Activated CD4-positive, alpha-beta memory T cell treated with anti-CD3 and anti-CD28 coated beads, Interleukin-2, amount 10 ng/mL, durations not matched to agents 7 days and 5 days (primary cell): ENCODE measurements at regions not wholly inside any gene's neighbourhood (a gene's known extent, or its start where the extent isn't known, plus 50 kb on each side); places are given as distances from the start of the nearest gene placed in this dataset.
"Not testable (repeated sequence)": the region's sequence is repeated elsewhere in the genome, so short reads cannot be mapped to it uniquely, and the experiment has no call there.

ENCODE experiments used
- CTCF ChIA-PET: fragments of 350-600 bp; sonication (Branson Sonifier 250); formaldehyde crosslinking; loops from one replicate; lab custom pipeline; 2021; ENCODE audit warnings: antibody characterized with exemption, inconsistent platforms; lab: Charles Lee
- POLR2A ChIA-PET: fragments of 350-600 bp; sonication (Branson Sonifier 250); formaldehyde crosslinking; loops from one replicate; lab custom pipeline; 2021; ENCODE audit warnings: antibody characterized with exemption; lab: Charles Lee
- DNase-seq: peaks from one replicate; pipeline ENCODE4 v3.0.0-alpha.2; 2020
- H3K27ac Mint-ChIP-seq: one replicate; pipeline ENCODE4 v1.8.0; 2021; ENCODE audit warnings: mild to moderate bottlenecking, mixed read lengths
- H3K27me3 Mint-ChIP-seq: one replicate; pipeline ENCODE4 v1.8.0; 2021; ENCODE audit warnings: mixed read lengths
- H3K36me3 Mint-ChIP-seq: one replicate; pipeline ENCODE4 v1.8.0; 2021; ENCODE audit warnings: low read depth, mixed read lengths
- H3K4me1 Mint-ChIP-seq: one replicate; pipeline ENCODE4 v1.8.0; 2021; ENCODE audit warnings: mixed read lengths
- H3K4me3 Mint-ChIP-seq: one replicate; pipeline ENCODE4 v1.8.0; 2021; ENCODE audit warnings: mild to moderate bottlenecking, mixed read lengths
- H3K9me3 Mint-ChIP-seq: one replicate; pipeline ENCODE4 v1.8.0; 2021; ENCODE audit warnings: mixed read lengths

DNA sequence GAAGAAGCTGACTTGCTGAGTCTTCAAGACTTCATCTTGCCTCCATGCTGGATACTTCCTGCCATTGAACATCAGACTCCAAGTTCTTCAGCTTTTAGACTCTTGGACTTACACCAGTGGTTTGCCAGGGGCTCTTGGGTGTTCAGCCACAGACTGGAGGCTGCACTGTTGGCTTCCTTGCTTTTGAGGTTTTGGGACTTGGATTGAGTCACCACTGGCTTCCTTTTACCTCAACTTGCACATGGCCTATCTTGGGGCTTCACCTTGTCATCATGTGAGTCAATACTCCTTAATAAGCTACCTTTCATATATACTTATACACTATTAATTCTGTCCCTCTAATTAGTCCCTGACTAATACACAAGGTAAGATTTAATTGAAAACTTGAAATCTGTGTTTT, 361.7 kb upstream of the SEMA3C start:
- CTCF ChIA-PET: no interaction called here
- Mint-ChIP-seq H3K36me3 (no peaks in the 10 kb centered on the region), H3K27me3 (no peaks in the 10 kb centered on the region), H3K4me3 (no peak overlapping the region), H3K4me1 (no peaks in the 10 kb centered on the region), H3K27ac (no peak overlapping the region), H3K9me3 (peaks cover 12% of the 10 kb centered on the region)
- no peak for DNase-seq
- POLR2A ChIA-PET: no interaction called here

DNA sequence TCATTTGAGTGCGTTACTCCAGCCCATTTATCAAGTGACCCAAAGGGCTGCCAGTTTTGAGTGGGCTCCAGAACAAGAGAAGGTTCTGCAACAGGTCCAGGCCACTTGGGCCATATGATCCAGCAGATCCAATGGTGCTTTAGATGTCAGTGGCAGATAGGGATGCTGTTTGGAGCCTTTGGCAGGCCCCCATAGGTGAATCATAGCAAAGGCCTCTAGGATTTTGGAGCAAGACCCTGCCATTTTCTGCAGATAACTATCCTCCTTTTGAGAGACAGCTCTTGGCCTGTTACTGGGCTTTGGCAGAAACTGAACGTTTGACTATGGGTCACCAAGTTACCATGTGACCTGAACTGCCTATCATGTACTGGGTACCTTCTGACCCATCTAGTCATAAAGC, 358.8 kb upstream of the SEMA3C start:
- POLR2A ChIA-PET: no interaction called here
- Mint-ChIP-seq H3K4me1 (no peaks in the 10 kb centered on the region), H3K4me3 (no peak overlapping the region), H3K27me3 (no peaks in the 10 kb centered on the region), H3K9me3 (peaks cover 15% of the 10 kb centered on the region), H3K36me3 (no peaks in the 10 kb centered on the region), H3K27ac (no peak overlapping the region)
- no peak for DNase-seq
- CTCF ChIA-PET: no interaction called here

DNA sequence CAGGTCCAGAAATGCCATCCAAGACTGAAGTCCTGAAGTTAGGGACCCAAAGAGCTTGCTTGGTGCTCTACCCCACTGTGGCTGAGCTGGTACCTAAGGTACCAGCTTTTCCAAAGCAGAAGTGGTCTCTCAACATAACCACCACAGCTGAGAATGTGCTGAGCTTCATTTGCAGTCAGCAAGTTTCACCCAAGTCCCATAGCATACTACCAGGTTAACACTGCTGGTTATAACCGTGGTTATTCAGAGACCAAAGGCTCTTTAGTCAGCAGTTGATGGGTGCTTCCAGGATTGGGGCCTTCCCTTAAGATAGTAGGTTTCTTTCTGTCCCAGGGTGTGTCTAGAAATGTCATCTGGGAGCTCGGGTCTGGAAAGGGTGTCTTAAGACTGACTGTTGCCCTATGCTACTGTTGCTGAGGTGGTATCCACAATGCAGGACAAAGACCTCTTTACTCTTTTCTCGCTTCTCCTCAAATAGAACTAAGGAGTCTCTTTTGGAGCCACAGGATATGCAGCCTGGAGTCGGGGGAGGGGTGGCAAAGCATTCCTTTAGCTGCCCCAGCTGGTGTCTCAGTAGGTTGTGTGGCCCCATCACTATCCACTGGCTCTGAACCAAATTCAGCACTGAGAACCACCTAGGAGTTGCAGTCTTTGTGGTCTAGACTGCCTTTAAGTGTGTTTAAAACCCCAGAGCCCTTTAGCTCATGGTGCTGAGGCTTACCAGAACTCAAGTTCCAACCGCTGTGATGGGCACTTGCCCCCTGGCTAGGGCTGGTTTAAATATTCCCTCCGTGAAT, 354.9 kb upstream of the SEMA3C start:
- Mint-ChIP-seq H3K9me3 (peaks cover 12% of the 10 kb centered on the region), H3K4me3 (no peak overlapping the region), H3K27me3 (no peaks in the 10 kb centered on the region), H3K36me3 (no peaks in the 10 kb centered on the region), H3K4me1 (no peaks in the 10 kb centered on the region), H3K27ac (no peak overlapping the region)
- no peak for DNase-seq
- ChIA-PET POLR2A (no interaction called here), CTCF (no interaction called here)

GRCh38 chr7:81272176-81272575, 353.3 kb upstream of the SEMA3C start:
- H3K27me3 Mint-ChIP-seq: no peaks in the 10 kb centered on the region
- no peaks in the 10 kb centered on the region for H3K36me3 Mint-ChIP-seq
- H3K9me3 Mint-ChIP-seq: peaks cover 11% of the 10 kb centered on the region
- CTCF ChIA-PET: no interaction called here
- DNase-seq: no peak
- POLR2A ChIA-PET: no interaction called here
- no peak overlapping the region for H3K4me3 Mint-ChIP-seq
- H3K27ac Mint-ChIP-seq: no peak overlapping the region
- no peaks in the 10 kb centered on the region for H3K4me1 Mint-ChIP-seq

DNA sequence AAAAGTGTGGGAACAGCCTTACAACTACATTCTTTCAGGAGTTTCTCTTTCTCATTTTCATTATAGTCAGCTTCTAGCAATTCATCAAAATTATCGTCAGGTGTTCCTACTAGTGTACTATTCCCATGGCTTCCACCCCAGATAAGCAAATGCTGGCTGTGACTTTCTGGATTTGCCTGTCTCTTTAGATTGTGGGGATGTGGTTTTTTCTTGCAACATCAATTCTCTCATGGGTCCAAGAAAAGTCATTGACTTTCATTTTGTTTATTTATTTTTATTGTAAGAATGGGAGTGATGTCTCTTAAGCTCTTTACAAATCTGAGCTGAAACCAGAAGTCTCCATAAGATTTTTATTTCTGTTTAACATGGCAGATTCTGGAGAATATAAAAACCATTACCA, 349.7 kb upstream of the SEMA3C start:
- CTCF ChIA-PET: no interaction called here
- DNase-seq: no peak
- Mint-ChIP-seq H3K9me3 (no peaks in the 10 kb centered on the region), H3K27ac (no peak overlapping the region), H3K4me3 (no peak overlapping the region), H3K36me3 (no peaks in the 10 kb centered on the region), H3K4me1 (no peaks in the 10 kb centered on the region), H3K27me3 (no peaks in the 10 kb centered on the region)
- POLR2A ChIA-PET: no interaction called here

- H3K9me3 Mint-ChIP-seq: no peaks in the 10 kb centered on the region
- ChIA-PET CTCF (no interaction called here), POLR2A (no interaction called here)
- H3K36me3 Mint-ChIP-seq: no peaks in the 10 kb centered on the region
- H3K27me3 Mint-ChIP-seq: no peaks in the 10 kb centered on the region
- DNase-seq: no peak
- no peak overlapping the region for H3K4me3 Mint-ChIP-seq
- H3K4me1 Mint-ChIP-seq: no peaks in the 10 kb centered on the region
- no peak overlapping the region for H3K27ac Mint-ChIP-seq
These were observed 348.7 kb upstream of the SEMA3C start for GRCh38 chr7:81267508-81267907.

DNA sequence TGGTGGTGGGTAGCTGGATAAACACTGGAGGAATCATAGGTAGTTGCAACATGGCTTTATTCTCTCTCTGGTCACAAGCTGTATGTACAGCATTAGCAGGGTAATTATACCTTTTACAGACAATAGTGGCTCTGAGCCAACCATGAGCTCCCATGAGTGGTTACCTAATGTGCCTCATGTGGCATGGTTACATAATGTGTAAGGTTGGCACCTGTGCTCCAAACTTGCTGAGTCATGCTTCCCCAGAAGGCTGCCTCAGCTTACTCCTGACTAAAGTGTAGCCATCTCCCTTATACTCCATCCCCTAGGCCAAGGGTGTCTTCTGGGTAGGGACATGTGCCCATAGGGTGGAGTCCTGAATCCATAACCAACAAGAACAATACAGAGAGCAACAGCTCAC, 345.3 kb upstream of the SEMA3C start:
- no peak for DNase-seq
- ChIA-PET POLR2A (no interaction called here), CTCF (no interaction called here)
- Mint-ChIP-seq H3K9me3 (no peaks in the 10 kb centered on the region), H3K4me3 (no peak overlapping the region), H3K27me3 (no peaks in the 10 kb centered on the region), H3K36me3 (no peaks in the 10 kb centered on the region), H3K27ac (no peak overlapping the region), H3K4me1 (no peaks in the 10 kb centered on the region)

DNA sequence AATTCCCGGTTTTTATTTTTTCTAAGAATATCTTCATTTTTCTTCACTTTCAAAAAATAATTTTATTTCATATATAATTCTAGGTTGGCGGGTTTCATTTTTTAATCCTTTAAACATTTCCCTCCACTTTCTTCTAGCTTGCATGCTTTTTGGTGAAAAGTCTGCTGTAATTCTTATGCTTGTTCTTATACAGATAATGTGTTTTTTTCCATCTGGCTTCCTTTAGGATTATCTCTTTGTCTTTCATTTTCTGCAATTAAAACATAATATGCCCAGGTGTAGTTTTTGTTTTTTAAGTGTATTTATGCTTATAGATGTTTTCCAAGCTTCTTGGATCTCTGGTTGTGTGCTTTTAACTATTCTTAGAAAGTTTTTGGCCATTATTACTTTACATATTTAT, 341.3 kb upstream of the SEMA3C start:
- Mint-ChIP-seq H3K36me3 (no peaks in the 10 kb centered on the region), H3K27ac (no peak overlapping the region), H3K4me3 (no peak overlapping the region), H3K9me3 (no peaks in the 10 kb centered on the region), H3K27me3 (no peaks in the 10 kb centered on the region), H3K4me1 (no peaks in the 10 kb centered on the region)
- no peak for DNase-seq
- CTCF ChIA-PET: no interaction called here
- POLR2A ChIA-PET: no interaction called here

GRCh38 chr7:81256991-81257390, 338.1 kb upstream of the SEMA3C start:
- no peak overlapping the region for H3K27ac Mint-ChIP-seq
- no peak for DNase-seq
- no peaks in the 10 kb centered on the region for H3K27me3 Mint-ChIP-seq
- H3K36me3 Mint-ChIP-seq: no peaks in the 10 kb centered on the region
- no peaks in the 10 kb centered on the region for H3K4me1 Mint-ChIP-seq
- H3K4me3 Mint-ChIP-seq: no peak overlapping the region
- peaks cover 7% of the 10 kb centered on the region for H3K9me3 Mint-ChIP-seq
- POLR2A ChIA-PET: no interaction called here
- CTCF ChIA-PET: no interaction called here

DNA sequence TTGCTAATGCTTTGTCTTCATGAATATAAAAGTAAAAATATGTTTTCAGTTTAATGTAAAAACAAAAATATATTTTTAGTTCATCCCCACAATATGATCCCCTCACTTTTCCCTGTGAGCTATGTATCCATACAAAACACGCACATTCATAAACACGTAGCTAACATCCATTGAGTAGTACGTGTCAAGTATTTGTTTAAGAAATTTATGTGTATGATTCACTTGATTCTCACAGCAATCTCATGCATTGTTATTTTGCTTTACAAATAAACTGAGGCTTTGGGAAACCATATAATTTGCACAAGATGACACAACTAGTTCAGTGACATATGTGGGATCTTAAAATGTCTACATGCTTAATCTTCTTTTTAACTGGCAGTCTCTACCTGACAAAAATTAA, 329.6 kb upstream of the SEMA3C start:
- Mint-ChIP-seq H3K9me3 (peaks cover 11% of the 10 kb centered on the region), H3K27me3 (no peaks in the 10 kb centered on the region), H3K36me3 (no peaks in the 10 kb centered on the region), H3K4me3 (no peak overlapping the region), H3K27ac (no peak overlapping the region), H3K4me1 (no peaks in the 10 kb centered on the region)
- ChIA-PET CTCF (no interaction called here), POLR2A (no interaction called here)
- DNase-seq: no peak

- POLR2A ChIA-PET, H3K36me3 Mint-ChIP-seq, CTCF ChIA-PET, H3K27ac Mint-ChIP-seq, H3K4me1 Mint-ChIP-seq, DNase-seq, H3K4me3 Mint-ChIP-seq, H3K27me3 Mint-ChIP-seq: not testable (repeated sequence)
- peaks cover 11% of the 10 kb centered on the region for H3K9me3 Mint-ChIP-seq
These were observed 328.5 kb upstream of the SEMA3C start for GRCh38 chr7:81247364-81247763.

GRCh38 chr7:81245353-81245752, 326.5 kb upstream of the SEMA3C start:
- Mint-ChIP-seq H3K4me1 (no peaks in the 10 kb centered on the region), H3K9me3 (peaks cover 12% of the 10 kb centered on the region), H3K4me3 (no peak overlapping the region), H3K27me3 (no peaks in the 10 kb centered on the region), H3K36me3 (no peaks in the 10 kb centered on the region), H3K27ac (no peak overlapping the region)
- ChIA-PET CTCF (no interaction called here), POLR2A (no interaction called here)
- no peak for DNase-seq

GRCh38 chr7:81244224-81244623, 325.4 kb upstream of the SEMA3C start:
- ChIA-PET POLR2A (no interaction called here), CTCF (no interaction called here)
- no peaks in the 10 kb centered on the region for H3K4me1 Mint-ChIP-seq
- H3K27ac Mint-ChIP-seq: no peak overlapping the region
- no peaks in the 10 kb centered on the region for H3K27me3 Mint-ChIP-seq
- H3K36me3 Mint-ChIP-seq: no peaks in the 10 kb centered on the region
- H3K4me3 Mint-ChIP-seq: no peak overlapping the region
- DNase-seq: no peak
- H3K9me3 Mint-ChIP-seq: peaks cover 14% of the 10 kb centered on the region

DNA sequence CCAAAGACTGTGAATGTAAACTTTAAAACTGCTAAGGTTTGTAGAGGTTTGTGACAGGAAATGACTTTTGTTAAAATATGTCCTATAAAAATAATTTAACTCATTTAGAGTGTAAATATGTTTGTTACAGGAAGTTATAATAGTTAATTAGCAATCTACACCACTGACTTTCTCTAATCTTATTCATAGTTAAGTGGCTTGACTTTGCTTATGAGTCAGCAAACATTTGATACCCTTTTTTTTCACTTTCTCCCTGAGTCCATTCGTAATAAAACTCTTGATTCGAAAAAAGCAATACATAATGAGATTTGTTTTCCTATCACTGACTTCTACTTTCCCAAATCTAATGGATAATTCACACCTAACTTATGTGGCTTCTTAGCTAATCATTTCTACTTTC, 317.7 kb upstream of the SEMA3C start:
- Mint-ChIP-seq H3K9me3 (peaks cover 7% of the 10 kb centered on the region), H3K36me3 (no peaks in the 10 kb centered on the region), H3K27ac (no peak overlapping the region), H3K4me1 (no peaks in the 10 kb centered on the region), H3K4me3 (no peak overlapping the region), H3K27me3 (no peaks in the 10 kb centered on the region)
- CTCF ChIA-PET: no interaction called here
- no peak for DNase-seq
- POLR2A ChIA-PET: no interaction called here
